ENCODE measurements at regions not wholly inside any gene's neighbourhood (a gene's known extent, or its start where the extent isn't known, plus 50 kb on each side); places are given as distances from the start of the nearest gene placed in this dataset.

DNA sequence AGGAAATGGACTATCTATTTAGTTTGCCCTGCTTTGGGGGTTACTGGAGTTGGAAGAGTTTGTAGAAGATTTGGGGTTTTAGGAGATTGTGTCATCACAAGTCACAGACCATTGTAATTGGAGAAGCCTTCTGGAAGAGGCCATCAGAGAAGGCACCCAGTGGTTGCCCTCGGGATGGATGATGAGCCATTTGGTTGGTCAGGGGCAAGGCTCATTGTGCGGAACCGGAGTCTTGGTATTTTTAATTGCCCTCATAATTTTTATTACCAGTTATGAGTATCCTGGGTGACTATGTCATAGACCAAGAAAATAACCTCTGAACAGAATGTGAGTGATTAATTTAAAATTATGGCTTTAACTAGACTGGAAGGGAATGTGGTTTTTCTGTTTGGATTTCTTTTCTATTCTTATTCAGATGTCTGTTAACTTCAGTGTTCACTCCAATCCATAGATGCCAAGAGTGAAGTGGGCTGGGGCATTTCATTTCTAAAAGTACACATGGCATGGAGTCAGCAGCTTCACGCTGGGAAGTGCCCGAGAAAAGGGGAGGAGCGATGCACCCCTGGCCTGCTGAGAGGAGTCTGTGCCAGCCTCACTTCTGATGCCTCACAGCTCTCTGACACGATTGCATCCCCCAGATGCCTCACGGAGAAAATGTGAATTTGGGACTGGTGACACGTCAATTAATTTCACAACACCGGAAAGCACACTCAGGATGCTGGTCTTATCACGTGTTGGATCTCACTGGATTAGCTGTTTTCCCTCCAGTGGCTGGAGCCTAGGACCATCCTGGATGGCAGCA, 225.6 kb upstream of the IGFBP3 start:
- Histone ChIP-seq H3K4me2 (no peak overlapping the region), H3K27ac (ENCODE audit: low read depth) (no peak overlapping the region; the same call in 1 of the 2 replicates), H2AFZ (no peak overlapping the region), H3K4me1 (ENCODE audit: insufficient read depth) (peaks cover 13% of the 10 kb centered on the region), H3K4me3 (no peak overlapping the region), H4K20me1 (replicated peaks; ENCODE audit: insufficient read depth) (no peaks in the 10 kb centered on the region), H3K79me2 (replicated peaks; ENCODE audit: insufficient read depth) (no peaks in the 10 kb centered on the region), H3K36me3 (ENCODE audit: insufficient read depth) (no peaks in the 10 kb centered on the region), H3F3A (replicated peaks; ENCODE audit: low read depth) (no peaks in the 10 kb centered on the region), H3K27me3 (ENCODE audit: insufficient read depth) (no peaks in the 10 kb centered on the region), H3K9me2 (ENCODE audit: insufficient read depth) (peaks cover 7% of the 10 kb centered on the region)
- Mint-ChIP-seq H3K27ac (no peak overlapping the region), H3K4me1 (peaks cover 28% of the 10 kb centered on the region), H3K4me3 (no peak overlapping the region), H3K27me3 (ENCODE audit: insufficient read depth, low read depth, poor library complexity) (peaks cover 2% of the 10 kb centered on the region), H3K9me3 (no peaks in the 10 kb centered on the region), H3K36me3 (ENCODE audit: low read depth) (no peaks in the 10 kb centered on the region)
- ATAC-seq (no peak), DNase-seq (ENCODE audit: low spot score) (no peak)
- TF ChIP-seq ZNF114 (CRISPR knock-in tag; IDR thresholded peaks at IDR 0.05), result no peak
- no peak for TF ChIP-seq EZH2phosphoT487 (IDR thresholded peaks at IDR 0.05; ENCODE audit: unreplicated experiment)
- no peak for TF ChIP-seq ZNF331 (CRISPR knock-in tag; IDR thresholded peaks at IDR 0.05; ENCODE audit: low read depth)
- TF ChIP-seq, protein P1, sequence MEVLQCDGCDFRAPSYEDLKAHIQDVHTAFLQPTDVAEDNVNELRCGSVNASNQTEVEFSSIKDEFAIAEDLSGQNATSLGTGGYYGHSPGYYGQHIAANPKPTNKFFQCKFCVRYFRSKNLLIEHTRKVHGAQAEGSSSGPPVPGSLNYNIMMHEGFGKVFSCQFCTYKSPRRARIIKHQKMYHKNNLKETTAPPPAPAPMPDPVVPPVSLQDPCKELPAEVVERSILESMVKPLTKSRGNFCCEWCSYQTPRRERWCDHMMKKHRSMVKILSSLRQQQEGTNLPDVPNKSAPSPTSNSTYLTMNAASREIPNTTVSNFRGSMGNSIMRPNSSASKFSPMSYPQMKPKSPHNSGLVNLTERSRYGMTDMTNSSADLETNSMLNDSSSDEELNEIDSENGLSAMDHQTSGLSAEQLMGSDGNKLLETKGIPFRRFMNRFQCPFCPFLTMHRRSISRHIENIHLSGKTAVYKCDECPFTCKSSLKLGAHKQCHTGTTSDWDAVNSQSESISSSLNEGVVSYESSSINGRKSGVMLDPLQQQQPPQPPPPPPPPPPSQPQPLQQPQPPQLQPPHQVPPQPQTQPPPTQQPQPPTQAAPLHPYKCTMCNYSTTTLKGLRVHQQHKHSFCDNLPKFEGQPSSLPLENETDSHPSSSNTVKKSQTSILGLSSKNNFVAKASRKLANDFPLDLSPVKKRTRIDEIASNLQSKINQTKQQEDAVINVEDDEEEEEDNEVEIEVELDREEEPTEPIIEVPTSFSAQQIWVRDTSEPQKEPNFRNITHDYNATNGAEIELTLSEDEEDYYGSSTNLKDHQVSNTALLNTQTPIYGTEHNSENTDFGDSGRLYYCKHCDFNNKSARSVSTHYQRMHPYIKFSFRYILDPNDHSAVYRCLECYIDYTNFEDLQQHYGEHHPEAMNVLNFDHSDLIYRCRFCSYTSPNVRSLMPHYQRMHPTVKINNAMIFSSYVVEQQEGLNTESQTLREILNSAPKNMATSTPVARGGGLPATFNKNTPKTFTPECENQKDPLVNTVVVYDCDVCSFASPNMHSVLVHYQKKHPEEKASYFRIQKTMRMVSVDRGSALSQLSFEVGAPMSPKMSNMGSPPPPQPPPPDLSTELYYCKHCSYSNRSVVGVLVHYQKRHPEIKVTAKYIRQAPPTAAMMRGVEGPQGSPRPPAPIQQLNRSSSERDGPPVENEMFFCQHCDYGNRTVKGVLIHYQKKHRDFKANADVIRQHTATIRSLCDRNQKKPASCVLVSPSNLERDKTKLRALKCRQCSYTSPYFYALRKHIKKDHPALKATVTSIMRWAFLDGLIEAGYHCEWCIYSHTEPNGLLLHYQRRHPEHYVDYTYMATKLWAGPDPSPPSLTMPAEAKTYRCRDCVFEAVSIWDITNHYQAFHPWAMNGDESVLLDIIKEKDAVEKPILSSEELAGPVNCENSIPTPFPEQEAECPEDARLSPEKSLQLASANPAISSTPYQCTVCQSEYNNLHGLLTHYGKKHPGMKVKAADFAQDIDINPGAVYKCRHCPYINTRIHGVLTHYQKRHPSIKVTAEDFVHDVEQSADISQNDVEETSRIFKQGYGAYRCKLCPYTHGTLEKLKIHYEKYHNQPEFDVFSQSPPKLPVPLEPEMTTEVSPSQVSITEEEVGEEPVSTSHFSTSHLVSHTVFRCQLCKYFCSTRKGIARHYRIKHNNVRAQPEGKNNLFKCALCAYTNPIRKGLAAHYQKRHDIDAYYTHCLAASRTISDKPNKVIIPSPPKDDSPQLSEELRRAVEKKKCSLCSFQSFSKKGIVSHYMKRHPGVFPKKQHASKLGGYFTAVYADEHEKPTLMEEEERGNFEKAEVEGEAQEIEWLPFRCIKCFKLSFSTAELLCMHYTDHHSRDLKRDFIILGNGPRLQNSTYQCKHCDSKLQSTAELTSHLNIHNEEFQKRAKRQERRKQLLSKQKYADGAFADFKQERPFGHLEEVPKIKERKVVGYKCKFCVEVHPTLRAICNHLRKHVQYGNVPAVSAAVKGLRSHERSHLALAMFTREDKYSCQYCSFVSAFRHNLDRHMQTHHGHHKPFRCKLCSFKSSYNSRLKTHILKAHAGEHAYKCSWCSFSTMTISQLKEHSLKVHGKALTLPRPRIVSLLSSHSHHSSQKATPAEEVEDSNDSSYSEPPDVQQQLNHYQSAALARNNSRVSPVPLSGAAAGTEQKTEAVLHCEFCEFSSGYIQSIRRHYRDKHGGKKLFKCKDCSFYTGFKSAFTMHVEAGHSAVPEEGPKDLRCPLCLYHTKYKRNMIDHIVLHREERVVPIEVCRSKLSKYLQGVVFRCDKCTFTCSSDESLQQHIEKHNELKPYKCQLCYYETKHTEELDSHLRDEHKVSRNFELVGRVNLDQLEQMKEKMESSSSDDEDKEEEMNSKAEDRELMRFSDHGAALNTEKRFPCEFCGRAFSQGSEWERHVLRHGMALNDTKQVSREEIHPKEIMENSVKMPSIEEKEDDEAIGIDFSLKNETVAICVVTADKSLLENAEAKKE (CRISPR knock-in tag; IDR thresholded peaks at IDR 0.05), result no peak

DNA sequence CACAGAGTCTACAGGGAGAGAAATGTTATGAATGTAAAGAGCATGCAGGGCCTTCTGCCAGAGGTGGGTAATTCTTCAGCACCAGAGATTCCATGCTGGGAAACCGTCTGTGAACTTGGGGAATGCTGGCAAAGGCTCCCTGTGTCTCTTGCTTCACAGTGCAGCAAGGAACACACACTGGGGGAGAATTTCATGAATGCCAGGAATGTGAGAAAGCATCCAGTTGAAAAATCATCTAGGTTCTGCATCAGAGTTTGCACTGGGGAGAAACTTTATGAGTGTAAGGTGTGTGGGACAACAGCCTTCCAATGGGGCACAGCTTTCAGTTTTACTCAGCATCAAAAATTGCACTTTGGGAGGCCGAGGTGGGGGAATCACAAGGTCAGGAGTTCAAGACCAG, 224.3 kb upstream of the IGFBP3 start:
- Histone ChIP-seq H3K4me3 (no peak overlapping the region), H3K79me2 (replicated peaks; ENCODE audit: insufficient read depth) (no peaks in the 10 kb centered on the region), H3F3A (replicated peaks; ENCODE audit: low read depth) (no peaks in the 10 kb centered on the region), H3K27ac (ENCODE audit: low read depth) (peak overlapping the region; percentile 81), H4K20me1 (replicated peaks; ENCODE audit: insufficient read depth) (no peaks in the 10 kb centered on the region), H3K36me3 (ENCODE audit: insufficient read depth) (no peaks in the 10 kb centered on the region), H2AFZ (no peak overlapping the region), H3K9me2 (ENCODE audit: insufficient read depth) (peaks cover 7% of the 10 kb centered on the region), H3K4me1 (ENCODE audit: insufficient read depth) (peaks cover 13% of the 10 kb centered on the region), H3K4me2 (no peak overlapping the region), H3K27me3 (ENCODE audit: insufficient read depth) (no peaks in the 10 kb centered on the region)
- ATAC-seq (peak; percentile 99), DNase-seq (ENCODE audit: low spot score) (peak; percentile 92)
- H3K4me1 Mint-ChIP-seq, result peaks cover 28% of the 10 kb centered on the region
- H3K4me3 Mint-ChIP-seq, result peak overlapping the region; percentile 1; the same call in 1 of the 3 replicates
- H3K9me3 Mint-ChIP-seq, result no peaks in the 10 kb centered on the region; the same call in 2 of the 3 replicates
- peaks cover 2% of the 10 kb centered on the region for H3K27me3 Mint-ChIP-seq (ENCODE audit: insufficient read depth, low read depth, poor library complexity)
- no peaks in the 10 kb centered on the region for H3K36me3 Mint-ChIP-seq (ENCODE audit: low read depth)
- peak overlapping the region; percentile 87; the same call in 1 of the 2 replicates for H3K27ac Mint-ChIP-seq
- TF ChIP-seq, protein P2, sequence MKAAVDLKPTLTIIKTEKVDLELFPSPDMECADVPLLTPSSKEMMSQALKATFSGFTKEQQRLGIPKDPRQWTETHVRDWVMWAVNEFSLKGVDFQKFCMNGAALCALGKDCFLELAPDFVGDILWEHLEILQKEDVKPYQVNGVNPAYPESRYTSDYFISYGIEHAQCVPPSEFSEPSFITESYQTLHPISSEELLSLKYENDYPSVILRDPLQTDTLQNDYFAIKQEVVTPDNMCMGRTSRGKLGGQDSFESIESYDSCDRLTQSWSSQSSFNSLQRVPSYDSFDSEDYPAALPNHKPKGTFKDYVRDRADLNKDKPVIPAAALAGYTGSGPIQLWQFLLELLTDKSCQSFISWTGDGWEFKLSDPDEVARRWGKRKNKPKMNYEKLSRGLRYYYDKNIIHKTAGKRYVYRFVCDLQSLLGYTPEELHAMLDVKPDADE (IDR thresholded peaks at IDR 0.05), result no peak
- TF ChIP-seq STAT1 (IDR thresholded peaks at IDR 0.05; ENCODE audit: unreplicated experiment) (no peak), NANOG (IDR thresholded peaks at IDR 0.05; ENCODE audit: borderline replicate concordance) (no peak), ZNF114 (CRISPR knock-in tag; IDR thresholded peaks at IDR 0.05) (peak; percentile 43; the same call in 1 of the 2 replicates), ZNF331 (CRISPR knock-in tag; IDR thresholded peaks at IDR 0.05; ENCODE audit: low read depth) (no peak), EZH2phosphoT487 (IDR thresholded peaks at IDR 0.05; ENCODE audit: unreplicated experiment) (no peak)
- TF ChIP-seq, protein P3, sequence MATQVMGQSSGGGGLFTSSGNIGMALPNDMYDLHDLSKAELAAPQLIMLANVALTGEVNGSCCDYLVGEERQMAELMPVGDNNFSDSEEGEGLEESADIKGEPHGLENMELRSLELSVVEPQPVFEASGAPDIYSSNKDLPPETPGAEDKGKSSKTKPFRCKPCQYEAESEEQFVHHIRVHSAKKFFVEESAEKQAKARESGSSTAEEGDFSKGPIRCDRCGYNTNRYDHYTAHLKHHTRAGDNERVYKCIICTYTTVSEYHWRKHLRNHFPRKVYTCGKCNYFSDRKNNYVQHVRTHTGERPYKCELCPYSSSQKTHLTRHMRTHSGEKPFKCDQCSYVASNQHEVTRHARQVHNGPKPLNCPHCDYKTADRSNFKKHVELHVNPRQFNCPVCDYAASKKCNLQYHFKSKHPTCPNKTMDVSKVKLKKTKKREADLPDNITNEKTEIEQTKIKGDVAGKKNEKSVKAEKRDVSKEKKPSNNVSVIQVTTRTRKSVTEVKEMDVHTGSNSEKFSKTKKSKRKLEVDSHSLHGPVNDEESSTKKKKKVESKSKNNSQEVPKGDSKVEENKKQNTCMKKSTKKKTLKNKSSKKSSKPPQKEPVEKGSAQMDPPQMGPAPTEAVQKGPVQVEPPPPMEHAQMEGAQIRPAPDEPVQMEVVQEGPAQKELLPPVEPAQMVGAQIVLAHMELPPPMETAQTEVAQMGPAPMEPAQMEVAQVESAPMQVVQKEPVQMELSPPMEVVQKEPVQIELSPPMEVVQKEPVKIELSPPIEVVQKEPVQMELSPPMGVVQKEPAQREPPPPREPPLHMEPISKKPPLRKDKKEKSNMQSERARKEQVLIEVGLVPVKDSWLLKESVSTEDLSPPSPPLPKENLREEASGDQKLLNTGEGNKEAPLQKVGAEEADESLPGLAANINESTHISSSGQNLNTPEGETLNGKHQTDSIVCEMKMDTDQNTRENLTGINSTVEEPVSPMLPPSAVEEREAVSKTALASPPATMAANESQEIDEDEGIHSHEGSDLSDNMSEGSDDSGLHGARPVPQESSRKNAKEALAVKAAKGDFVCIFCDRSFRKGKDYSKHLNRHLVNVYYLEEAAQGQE (IDR thresholded peaks at IDR 0.05; ENCODE audit: unreplicated experiment), result no peak
